ENCODE measurements at regions not wholly inside any gene's neighbourhood (a gene's known extent, or its start where the extent isn't known, plus 50 kb on each side); places are given as distances from the start of the nearest gene placed in this dataset.
A peak's percentile ranks its signal among the peaks of the same experiment; 100 is the strongest.

DNA sequence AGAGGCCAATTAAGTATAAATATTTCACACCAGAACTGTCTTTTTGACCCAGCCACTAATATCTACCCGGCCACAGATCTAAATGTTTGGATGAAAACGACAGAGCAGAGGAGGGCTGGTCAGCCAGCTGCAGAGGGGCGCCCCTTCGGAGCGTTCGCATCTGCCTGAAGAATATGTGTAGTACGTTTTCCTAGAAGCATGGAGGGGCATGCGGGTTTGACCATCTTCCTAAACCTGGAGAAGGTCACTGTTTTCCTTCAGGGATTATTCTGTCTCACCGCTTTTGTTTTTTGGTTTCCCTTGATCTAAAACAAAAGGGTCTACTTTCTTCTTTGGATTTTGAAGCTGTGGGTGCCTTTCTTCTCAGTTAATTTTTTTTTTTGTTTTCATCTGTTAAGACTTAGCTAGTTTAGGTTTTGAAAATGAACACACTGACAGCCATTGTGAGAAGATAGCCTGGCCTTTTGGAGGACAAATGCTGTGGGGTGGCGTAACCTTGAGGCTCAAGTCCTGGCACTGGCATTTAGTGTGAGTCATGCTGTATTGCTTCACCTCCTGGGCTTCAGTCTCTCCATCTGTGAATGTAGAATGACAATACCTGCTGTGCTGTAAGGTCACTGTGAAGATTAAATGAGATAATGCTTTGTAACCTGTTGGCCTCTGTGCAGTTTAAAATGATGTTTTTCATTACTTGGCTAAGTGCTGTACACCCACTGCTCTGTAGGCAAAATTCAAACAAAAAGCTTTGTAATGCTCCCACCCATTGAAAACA lies 74.1 kb upstream of the IRF2BP2 start:
- TF ChIP-seq, protein P1, sequence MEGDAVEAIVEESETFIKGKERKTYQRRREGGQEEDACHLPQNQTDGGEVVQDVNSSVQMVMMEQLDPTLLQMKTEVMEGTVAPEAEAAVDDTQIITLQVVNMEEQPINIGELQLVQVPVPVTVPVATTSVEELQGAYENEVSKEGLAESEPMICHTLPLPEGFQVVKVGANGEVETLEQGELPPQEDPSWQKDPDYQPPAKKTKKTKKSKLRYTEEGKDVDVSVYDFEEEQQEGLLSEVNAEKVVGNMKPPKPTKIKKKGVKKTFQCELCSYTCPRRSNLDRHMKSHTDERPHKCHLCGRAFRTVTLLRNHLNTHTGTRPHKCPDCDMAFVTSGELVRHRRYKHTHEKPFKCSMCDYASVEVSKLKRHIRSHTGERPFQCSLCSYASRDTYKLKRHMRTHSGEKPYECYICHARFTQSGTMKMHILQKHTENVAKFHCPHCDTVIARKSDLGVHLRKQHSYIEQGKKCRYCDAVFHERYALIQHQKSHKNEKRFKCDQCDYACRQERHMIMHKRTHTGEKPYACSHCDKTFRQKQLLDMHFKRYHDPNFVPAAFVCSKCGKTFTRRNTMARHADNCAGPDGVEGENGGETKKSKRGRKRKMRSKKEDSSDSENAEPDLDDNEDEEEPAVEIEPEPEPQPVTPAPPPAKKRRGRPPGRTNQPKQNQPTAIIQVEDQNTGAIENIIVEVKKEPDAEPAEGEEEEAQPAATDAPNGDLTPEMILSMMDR (IDR thresholded peaks at IDR 0.05; ENCODE audit: low read depth, low read length, missing control alignments): no peak
- DNase-seq: peak; percentile 45
- H3K27ac ChIP-seq: no peak overlapping the region
- no peak overlapping the region for H3K4me3 ChIP-seq (ENCODE audit: low read depth, low read length)
- H3K27me3 ChIP-seq (replicated peaks): no peaks in the 10 kb centered on the region
- no peaks in the 10 kb centered on the region for H3K36me3 ChIP-seq (replicated peaks)
- in situ Hi-C loops (cut with HindIII; ENCODE audit: low pct_ligation_motif_present, low sequenced_read_pairs): no loop called here

DNA sequence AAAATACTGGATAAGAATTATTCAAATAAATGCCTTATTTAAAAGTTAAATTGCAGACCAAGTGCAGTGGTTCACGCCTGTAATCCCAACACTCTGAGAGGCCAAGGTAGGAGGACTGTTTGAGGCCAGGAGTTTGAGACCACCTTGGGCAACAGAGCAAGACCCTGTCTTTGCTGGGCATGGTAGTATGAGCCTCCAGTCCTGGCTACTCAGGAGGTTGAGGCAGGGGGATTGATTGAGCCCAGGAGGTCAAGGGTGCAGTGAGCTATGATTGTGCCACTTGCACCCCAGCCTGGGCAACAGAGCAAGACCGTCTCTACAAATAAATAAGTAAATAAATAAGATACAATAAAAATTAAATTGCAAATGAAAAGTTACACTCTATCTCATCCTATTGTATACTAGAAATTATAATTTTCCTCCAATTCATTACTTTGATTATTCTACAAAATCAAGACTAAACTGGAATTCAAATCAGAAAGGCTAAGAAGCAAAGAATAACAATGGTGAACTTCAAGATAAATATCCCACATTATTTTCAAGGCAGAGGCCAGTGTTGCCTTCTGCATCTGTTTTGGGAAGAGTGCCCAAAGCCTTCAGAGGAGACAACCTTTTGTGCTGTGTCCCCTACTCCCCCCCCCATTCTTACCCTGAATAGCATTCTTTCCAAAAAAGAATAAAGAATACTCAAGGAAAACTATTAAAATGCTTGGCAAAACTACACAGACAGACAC lies 73.3 kb upstream of the IRF2BP2 start:
- H3K27me3 ChIP-seq (replicated peaks): no peaks in the 10 kb centered on the region
- H3K36me3 ChIP-seq (replicated peaks): no peaks in the 10 kb centered on the region
- in situ Hi-C loops (cut with HindIII; ENCODE audit: low pct_ligation_motif_present, low sequenced_read_pairs): no loop called here
- no peak overlapping the region for H3K4me3 ChIP-seq (ENCODE audit: low read depth, low read length)
- H3K27ac ChIP-seq: no peak overlapping the region
- TF ChIP-seq, protein P1 (IDR thresholded peaks at IDR 0.05; ENCODE audit: low read depth, low read length, missing control alignments): no peak
- no peak for DNase-seq

DNA sequence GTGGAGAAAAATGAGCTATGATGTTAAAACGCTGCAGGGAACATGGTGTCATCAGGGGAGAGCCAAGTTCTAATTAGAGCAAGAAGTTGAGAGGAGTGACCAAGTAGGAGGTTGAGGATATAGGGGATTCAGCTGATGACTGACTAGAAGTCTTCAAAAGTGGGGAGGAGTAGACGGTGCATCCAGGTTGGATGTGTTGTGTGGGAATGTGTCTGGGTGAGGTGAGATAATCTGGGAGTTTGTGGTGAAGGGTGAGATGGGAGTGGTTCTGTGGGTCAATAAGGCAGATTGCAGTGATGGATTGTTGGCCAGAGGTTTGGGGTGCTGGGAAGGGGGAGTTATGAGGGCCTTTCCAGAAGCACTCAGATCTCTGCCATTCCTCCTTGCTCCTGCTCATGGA lies 72.0 kb upstream of the IRF2BP2 start:
- no peaks in the 10 kb centered on the region for H3K36me3 ChIP-seq (replicated peaks)
- no peak overlapping the region for H3K4me3 ChIP-seq (ENCODE audit: low read depth, low read length)
- no peak for DNase-seq
- TF ChIP-seq, protein P1 (IDR thresholded peaks at IDR 0.05; ENCODE audit: low read depth, low read length, missing control alignments): no peak
- H3K27me3 ChIP-seq (replicated peaks): no peaks in the 10 kb centered on the region
- no peak overlapping the region for H3K27ac ChIP-seq
- in situ Hi-C loops (cut with HindIII; ENCODE audit: low pct_ligation_motif_present, low sequenced_read_pairs): no loop called here

DNA sequence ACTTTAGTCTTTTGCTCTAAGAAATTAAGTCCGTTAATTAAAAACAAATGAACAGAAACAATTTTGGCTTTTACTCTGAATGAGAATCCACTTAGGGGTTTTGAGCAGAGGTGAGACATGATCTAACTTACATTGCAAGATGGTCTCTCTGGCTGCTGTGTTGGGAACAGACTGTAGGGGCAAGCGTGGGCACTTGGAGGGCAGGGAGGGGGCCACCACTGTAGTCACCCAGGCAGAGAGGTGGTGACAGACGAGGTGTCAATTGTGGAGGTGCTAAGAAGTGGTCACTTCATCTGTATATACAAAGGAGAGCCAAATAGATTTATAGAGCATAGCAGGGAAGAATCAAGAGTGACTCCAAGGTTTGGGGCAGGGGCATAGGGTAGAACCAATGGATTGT lies 71.1 kb upstream of the IRF2BP2 start:
- Histone ChIP-seq H3K27me3 (replicated peaks) (no peaks in the 10 kb centered on the region), H3K4me3 (ENCODE audit: low read depth, low read length) (no peak overlapping the region), H3K36me3 (replicated peaks) (no peaks in the 10 kb centered on the region), H3K27ac (no peak overlapping the region)
- TF ChIP-seq, protein P1 (IDR thresholded peaks at IDR 0.05; ENCODE audit: low read depth, low read length, missing control alignments): no peak
- in situ Hi-C loops (cut with HindIII; ENCODE audit: low pct_ligation_motif_present, low sequenced_read_pairs): no loop called here
- no peak for DNase-seq

DNA sequence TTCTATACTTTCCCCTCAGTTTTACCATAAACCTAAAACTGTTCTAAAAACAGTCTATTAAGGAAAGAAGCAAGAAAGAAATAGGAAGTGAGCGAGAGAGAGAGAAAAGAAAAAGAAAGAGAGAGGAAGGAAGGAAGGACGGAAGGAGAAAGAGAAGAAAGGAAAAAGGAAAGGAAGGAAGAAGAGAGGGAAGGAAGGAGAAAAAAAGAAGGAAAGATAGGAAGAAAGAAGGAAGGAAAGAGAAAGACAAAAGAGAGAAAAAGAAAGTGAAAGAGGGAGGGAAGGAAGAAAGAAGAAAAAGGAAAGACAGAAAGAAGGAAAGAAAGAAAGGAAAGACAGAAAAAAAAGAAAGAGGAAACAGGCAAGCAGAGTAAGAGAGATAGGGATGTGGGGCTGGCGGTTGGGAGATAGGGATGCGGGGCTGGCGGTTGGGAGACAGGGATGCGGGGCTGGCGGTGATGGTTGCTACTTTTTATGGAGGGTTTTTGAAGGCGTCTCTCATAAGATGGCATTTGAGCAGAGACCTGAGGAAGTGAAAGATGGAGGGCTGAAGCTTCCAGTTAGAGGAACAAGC lies 70.4 kb upstream of the IRF2BP2 start:
- Histone ChIP-seq H3K36me3 (replicated peaks) (no peaks in the 10 kb centered on the region), H3K27ac (no peak overlapping the region), H3K4me3 (ENCODE audit: low read depth, low read length) (no peak overlapping the region), H3K27me3 (replicated peaks) (no peaks in the 10 kb centered on the region)
- DNase-seq: no peak
- TF ChIP-seq, protein P1 (IDR thresholded peaks at IDR 0.05; ENCODE audit: low read depth, low read length, missing control alignments): no peak
- in situ Hi-C loops (cut with HindIII; ENCODE audit: low pct_ligation_motif_present, low sequenced_read_pairs): no loop called here

All from brain microvascular endothelial cell (primary cell).